HEK293T (cell line): ENCODE measurements at regions not wholly inside any gene's neighbourhood (a gene's known extent, or its start where the extent isn't known, plus 50 kb on each side); places are given as distances from the start of the nearest gene placed in this dataset.

Source experiments
- CTCF ChIA-PET: fragments of 350-600 bp; formaldehyde crosslinking; extraction: SDS; loops from one replicate; lab custom pipeline; 2021; ENCODE audit warnings: antibody characterized with exemption, inconsistent platforms; lab: Yijun Ruan, JAX
- POLR2A ChIA-PET: fragments of 350-600 bp; formaldehyde crosslinking; extraction: SDS; loops from one replicate; lab custom pipeline; 2020; ENCODE audit warnings: antibody characterized with exemption, inconsistent platforms; lab: Yijun Ruan, JAX
- DNase-seq: peaks from one replicate; pipeline ENCODE4 v3.0.0; 2012; ENCODE audit warnings: mixed read lengths; ENCODE audit errors: extremely low spot score
- ARNT ChIP-seq: fragments of 450-650 bp; IDR thresholded peaks from 2 replicates; pipeline ENCODE4 v1.6.1; 2017; ENCODE audit warnings: mild to moderate bottlenecking
- BHLHE40 ChIP-seq: fragments of 450-650 bp; IDR thresholded peaks from 2 replicates; pipeline ENCODE4 v1.6.1; 2016; ENCODE audit warnings: mild to moderate bottlenecking, moderate library complexity, borderline replicate concordance
- CTBP1 ChIP-seq: fragments of 450-650 bp; IDR thresholded peaks from 2 replicates; pipeline ENCODE4 v1.6.1; 2016; ENCODE audit warnings: borderline replicate concordance
- ELF4 ChIP-seq: fragments of 450-650 bp; IDR thresholded peaks from 2 replicates; pipeline ENCODE4 v1.6.1; 2017; ENCODE audit warnings: antibody characterized with exemption
- FOXA1 ChIP-seq: fragments of 450-650 bp; IDR thresholded peaks from 2 replicates; pipeline ENCODE4 v1.6.1; 2016; ENCODE audit warnings: mild to moderate bottlenecking
- FOXK2 ChIP-seq: fragments of 450-650 bp; IDR thresholded peaks from 2 replicates; pipeline ENCODE4 v1.6.1; 2016; ENCODE audit warnings: mild to moderate bottlenecking
- FOXM1 ChIP-seq: fragments of 450-650 bp; IDR thresholded peaks from 2 replicates; pipeline ENCODE4 v1.6.1; 2017; ENCODE audit warnings: mild to moderate bottlenecking, borderline replicate concordance
- HDGF ChIP-seq: fragments of 450-650 bp; IDR thresholded peaks from 2 replicates; pipeline ENCODE4 v1.6.1; 2017; ENCODE audit warnings: antibody characterized with exemption, borderline replicate concordance
- L3MBTL2 ChIP-seq: fragments of 450-650 bp; conservative IDR thresholded peaks from 2 replicates; pipeline ENCODE4 v1.6.1; 2016; ENCODE audit warnings: mild to moderate bottlenecking
- LEF1 ChIP-seq: fragments of 450-650 bp; IDR thresholded peaks from 2 replicates; pipeline ENCODE4 v1.6.1; 2017; ENCODE audit warnings: mild to moderate bottlenecking, borderline replicate concordance
- NFRKB ChIP-seq: fragments of 450-650 bp; IDR thresholded peaks from 2 replicates; pipeline ENCODE4 v1.6.1; 2016; ENCODE audit warnings: mild to moderate bottlenecking, moderate library complexity
- PKNOX1 ChIP-seq: fragments of 450-650 bp; IDR thresholded peaks from 2 replicates; pipeline ENCODE4 v1.6.1; 2016
- SP1 ChIP-seq: fragments of 450-650 bp; IDR thresholded peaks from 2 replicates; pipeline ENCODE4 v1.6.1; 2017
- SUZ12 ChIP-seq: fragments of 450-650 bp; IDR thresholded peaks from 2 replicates; pipeline ENCODE4 v1.6.1; 2016; ENCODE audit warnings: mild to moderate bottlenecking
- TARDBP ChIP-seq: fragments of 450-650 bp; IDR thresholded peaks from 2 replicates; pipeline ENCODE4 v1.6.1; 2016
- ZNF384 ChIP-seq: fragments of 450-650 bp; IDR thresholded peaks from 2 replicates; pipeline ENCODE4 v1.6.1; 2016

- ChIA-PET POLR2A (no interaction called here), CTCF (no interaction called here)
- no peak for DNase-seq
- no peak for TF ChIP-seq ARNT
- no peak for TF ChIP-seq TARDBP
- no peak for TF ChIP-seq ZNF384
- no peak for TF ChIP-seq CTBP1
- TF ChIP-seq L3MBTL2, result no peak
- TF ChIP-seq SUZ12, result no peak
- no peak for TF ChIP-seq HDGF
- no peak for TF ChIP-seq NFRKB
- no peak for TF ChIP-seq SP1
- TF ChIP-seq BHLHE40, result no peak
- no peak for TF ChIP-seq PKNOX1
These were observed 52.8 kb upstream of the STXBP6 start for GRCh38 chr14:25102788-25103187.

DNA sequence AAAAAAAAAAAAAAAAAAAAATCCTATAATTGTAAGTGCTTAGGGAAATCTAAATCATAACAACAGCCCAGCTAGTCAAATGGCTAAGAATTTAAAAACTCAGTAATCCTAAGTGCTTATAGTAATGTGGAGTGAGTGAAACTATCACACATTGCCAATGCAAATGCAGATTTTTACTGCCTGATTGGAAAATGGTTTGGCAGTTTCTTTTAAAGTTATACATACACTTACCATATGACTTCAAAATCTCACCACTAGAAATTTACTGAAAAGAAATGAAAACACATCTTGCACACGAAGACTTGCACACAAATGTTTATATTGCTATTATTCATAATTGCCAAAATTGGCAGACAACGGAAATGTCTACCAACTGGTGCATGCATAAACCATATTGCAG, 51.3 kb upstream of the STXBP6 start:
- POLR2A ChIA-PET, result no interaction called here
- CTCF ChIA-PET, result no interaction called here
- DNase-seq, result no peak
- no peak for TF ChIP-seq ZNF384
- no peak for TF ChIP-seq ARNT
- TF ChIP-seq FOXA1, result no peak
- no peak for TF ChIP-seq LEF1
- no peak for TF ChIP-seq PKNOX1
- TF ChIP-seq TARDBP, result no peak
- no peak for TF ChIP-seq L3MBTL2
- no peak for TF ChIP-seq CTBP1
- TF ChIP-seq NFRKB, result no peak
- no peak for TF ChIP-seq ELF4
- TF ChIP-seq SP1, result no peak
- no peak for TF ChIP-seq HDGF
- TF ChIP-seq FOXM1, result no peak
- no peak for TF ChIP-seq BHLHE40
- TF ChIP-seq SUZ12, result no peak
- no peak for TF ChIP-seq FOXK2
